ENCODE measurements at regions not wholly inside any gene's neighbourhood (a gene's known extent, or its start where the extent isn't known, plus 50 kb on each side); places are given as distances from the start of the nearest gene placed in this dataset.

DNA sequence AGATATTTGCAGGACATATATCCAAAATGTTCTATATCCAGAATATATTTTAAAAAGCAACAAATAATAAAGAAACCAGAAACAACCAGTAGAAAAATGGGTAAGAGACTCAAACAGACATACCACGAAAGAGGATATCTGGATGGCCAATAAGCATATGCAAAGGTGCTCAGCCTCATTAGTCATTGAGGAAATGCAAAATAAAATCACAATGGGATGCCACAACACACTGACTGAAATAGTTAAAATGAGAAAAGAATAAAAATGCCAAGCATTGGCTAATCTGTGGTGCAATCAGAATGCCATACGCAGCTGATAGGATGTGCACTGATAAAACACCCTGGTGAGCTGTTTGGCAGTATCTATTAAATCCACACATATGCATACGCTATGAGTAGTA, 265.8 kb upstream of the ANKH start:
- Histone ChIP-seq H3K4me3 (replicated peaks in 1 of 4; ENCODE audit: control extremely low read depth in 1 of 4, insufficient read depth in 1 of 4, low read depth in 3 of 4, low read length in 4 of 4) (no peak overlapping the region), H3K9me3 (ENCODE audit: control insufficient read depth, insufficient read depth, low read depth, low read length) (no peaks in the 10 kb centered on the region), H3K4me1 (ENCODE audit: control insufficient read depth, extremely low read depth, insufficient read depth, low read length) (no peaks in the 10 kb centered on the region), H3K36me3 (ENCODE audit: control insufficient read depth, insufficient read depth, low read length) (no peaks in the 10 kb centered on the region), H3K4me2 (ENCODE audit: extremely low read depth, insufficient read depth, low read length) (no peak overlapping the region), H3K27ac (ENCODE audit: insufficient read depth, low read length) (no peak overlapping the region), H3K27me3 (ENCODE audit: control insufficient read depth, insufficient read depth, low read length) (no peaks in the 10 kb centered on the region), H3K9ac (ENCODE audit: insufficient read depth, low read length) (no peak overlapping the region), H4K20me1 (ENCODE audit: control insufficient read depth, extremely low read depth, insufficient read depth, low read length) (no peaks in the 10 kb centered on the region), H3K79me2 (ENCODE audit: control insufficient read depth, insufficient read depth, low read length) (no peaks in the 10 kb centered on the region), H2AFZ (ENCODE audit: low read length) (no peak overlapping the region)
- no peak for DNase-seq (ENCODE audit: low read depth in 2 of 2)
- TF ChIP-seq, protein P1, sequence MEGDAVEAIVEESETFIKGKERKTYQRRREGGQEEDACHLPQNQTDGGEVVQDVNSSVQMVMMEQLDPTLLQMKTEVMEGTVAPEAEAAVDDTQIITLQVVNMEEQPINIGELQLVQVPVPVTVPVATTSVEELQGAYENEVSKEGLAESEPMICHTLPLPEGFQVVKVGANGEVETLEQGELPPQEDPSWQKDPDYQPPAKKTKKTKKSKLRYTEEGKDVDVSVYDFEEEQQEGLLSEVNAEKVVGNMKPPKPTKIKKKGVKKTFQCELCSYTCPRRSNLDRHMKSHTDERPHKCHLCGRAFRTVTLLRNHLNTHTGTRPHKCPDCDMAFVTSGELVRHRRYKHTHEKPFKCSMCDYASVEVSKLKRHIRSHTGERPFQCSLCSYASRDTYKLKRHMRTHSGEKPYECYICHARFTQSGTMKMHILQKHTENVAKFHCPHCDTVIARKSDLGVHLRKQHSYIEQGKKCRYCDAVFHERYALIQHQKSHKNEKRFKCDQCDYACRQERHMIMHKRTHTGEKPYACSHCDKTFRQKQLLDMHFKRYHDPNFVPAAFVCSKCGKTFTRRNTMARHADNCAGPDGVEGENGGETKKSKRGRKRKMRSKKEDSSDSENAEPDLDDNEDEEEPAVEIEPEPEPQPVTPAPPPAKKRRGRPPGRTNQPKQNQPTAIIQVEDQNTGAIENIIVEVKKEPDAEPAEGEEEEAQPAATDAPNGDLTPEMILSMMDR (conservative IDR thresholded peaks at IDR 0.05 in 1 of 2, IDR thresholded peaks at IDR 0.05 in 1 of 2; ENCODE audit: low read depth in 1 of 2, low read length in 2 of 2) = no peak
- no peak for TF ChIP-seq EZH2 (IDR thresholded peaks at IDR 0.05; ENCODE audit: low read length, missing control alignments)

DNA sequence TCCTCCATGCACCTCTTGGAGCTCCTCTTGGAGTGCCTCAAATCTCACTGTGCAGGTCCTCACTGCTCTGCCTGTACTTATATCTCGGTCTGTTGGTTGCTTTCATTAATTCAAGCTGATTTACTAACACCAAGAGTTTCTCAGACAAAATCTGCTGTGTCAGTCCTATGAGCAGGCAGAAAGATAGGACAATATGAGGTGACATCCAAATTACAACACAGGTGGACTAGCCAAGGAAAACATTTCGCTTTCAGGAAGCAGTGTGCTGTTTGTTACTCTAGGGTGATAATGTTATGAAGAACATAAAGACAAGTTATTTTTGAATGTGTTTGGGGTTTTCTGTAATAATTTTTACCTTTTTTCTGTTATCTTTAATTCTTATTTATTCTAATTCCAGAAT, 264.1 kb upstream of the ANKH start:
- DNase-seq (ENCODE audit: low read depth in 2 of 2) = no peak
- no peak overlapping the region for H3K9ac ChIP-seq (ENCODE audit: insufficient read depth, low read length)
- H3K27me3 ChIP-seq (ENCODE audit: control insufficient read depth, insufficient read depth, low read length) = no peaks in the 10 kb centered on the region
- TF ChIP-seq, protein P1 (conservative IDR thresholded peaks at IDR 0.05 in 1 of 2, IDR thresholded peaks at IDR 0.05 in 1 of 2; ENCODE audit: low read depth in 1 of 2, low read length in 2 of 2) = no peak
- TF ChIP-seq EZH2 (IDR thresholded peaks at IDR 0.05; ENCODE audit: low read length, missing control alignments) = no peak
- no peak overlapping the region for H3K27ac ChIP-seq (ENCODE audit: insufficient read depth, low read length)
- H3K4me3 ChIP-seq (replicated peaks in 1 of 4; ENCODE audit: control extremely low read depth in 1 of 4, insufficient read depth in 1 of 4, low read depth in 3 of 4, low read length in 4 of 4) = no peak overlapping the region
- H2AFZ ChIP-seq (ENCODE audit: low read length) = no peak overlapping the region
- no peak overlapping the region for H3K4me2 ChIP-seq (ENCODE audit: extremely low read depth, insufficient read depth, low read length)
- H3K79me2 ChIP-seq (ENCODE audit: control insufficient read depth, insufficient read depth, low read length) = no peaks in the 10 kb centered on the region
- no peaks in the 10 kb centered on the region for H3K9me3 ChIP-seq (ENCODE audit: control insufficient read depth, insufficient read depth, low read depth, low read length)
- no peaks in the 10 kb centered on the region for H3K36me3 ChIP-seq (ENCODE audit: control insufficient read depth, insufficient read depth, low read length)
- H3K4me1 ChIP-seq (ENCODE audit: control insufficient read depth, extremely low read depth, insufficient read depth, low read length) = no peaks in the 10 kb centered on the region
- H4K20me1 ChIP-seq (ENCODE audit: control insufficient read depth, extremely low read depth, insufficient read depth, low read length) = no peaks in the 10 kb centered on the region

GRCh38 chr5:15133456-15133965, 261.9 kb upstream of the ANKH start:
- H3K79me2 ChIP-seq (ENCODE audit: control insufficient read depth, insufficient read depth, low read length) = no peaks in the 10 kb centered on the region
- no peaks in the 10 kb centered on the region for H4K20me1 ChIP-seq (ENCODE audit: control insufficient read depth, extremely low read depth, insufficient read depth, low read length)
- no peak overlapping the region for H3K27ac ChIP-seq (ENCODE audit: insufficient read depth, low read length)

More at GRCh38 chr5:15133456-15133965, 261.9 kb upstream of the ANKH start:
- no peaks in the 10 kb centered on the region for H3K4me1 ChIP-seq (ENCODE audit: control insufficient read depth, extremely low read depth, insufficient read depth, low read length)
- no peak overlapping the region for H3K9ac ChIP-seq (ENCODE audit: insufficient read depth, low read length)
- no peak overlapping the region for H3K4me3 ChIP-seq (replicated peaks in 1 of 4; ENCODE audit: control extremely low read depth in 1 of 4, insufficient read depth in 1 of 4, low read depth in 3 of 4, low read length in 4 of 4)
- no peaks in the 10 kb centered on the region for H3K36me3 ChIP-seq (ENCODE audit: control insufficient read depth, insufficient read depth, low read length)
- no peak overlapping the region for H2AFZ ChIP-seq (ENCODE audit: low read length)
- no peaks in the 10 kb centered on the region for H3K27me3 ChIP-seq (ENCODE audit: control insufficient read depth, insufficient read depth, low read length)
- no peak for TF ChIP-seq EZH2 (IDR thresholded peaks at IDR 0.05; ENCODE audit: low read length, missing control alignments)
- DNase-seq (ENCODE audit: low read depth in 2 of 2) = no peak
- H3K9me3 ChIP-seq (ENCODE audit: control insufficient read depth, insufficient read depth, low read depth, low read length) = no peaks in the 10 kb centered on the region
- no peak overlapping the region for H3K4me2 ChIP-seq (ENCODE audit: extremely low read depth, insufficient read depth, low read length)
